ENCODE measurements at regions not wholly inside any gene's neighbourhood (a gene's known extent, or its start where the extent isn't known, plus 50 kb on each side); places are given as distances from the start of the nearest gene placed in this dataset.
"Not testable (repeated sequence)": the region's sequence is repeated elsewhere in the genome, so short reads cannot be mapped to it uniquely, and the experiment has no call there.

- DNase-seq = no peak
These were observed 584.0 kb upstream of the ZNF385D start for GRCh38 chr3:22334996-22335395.

DNA sequence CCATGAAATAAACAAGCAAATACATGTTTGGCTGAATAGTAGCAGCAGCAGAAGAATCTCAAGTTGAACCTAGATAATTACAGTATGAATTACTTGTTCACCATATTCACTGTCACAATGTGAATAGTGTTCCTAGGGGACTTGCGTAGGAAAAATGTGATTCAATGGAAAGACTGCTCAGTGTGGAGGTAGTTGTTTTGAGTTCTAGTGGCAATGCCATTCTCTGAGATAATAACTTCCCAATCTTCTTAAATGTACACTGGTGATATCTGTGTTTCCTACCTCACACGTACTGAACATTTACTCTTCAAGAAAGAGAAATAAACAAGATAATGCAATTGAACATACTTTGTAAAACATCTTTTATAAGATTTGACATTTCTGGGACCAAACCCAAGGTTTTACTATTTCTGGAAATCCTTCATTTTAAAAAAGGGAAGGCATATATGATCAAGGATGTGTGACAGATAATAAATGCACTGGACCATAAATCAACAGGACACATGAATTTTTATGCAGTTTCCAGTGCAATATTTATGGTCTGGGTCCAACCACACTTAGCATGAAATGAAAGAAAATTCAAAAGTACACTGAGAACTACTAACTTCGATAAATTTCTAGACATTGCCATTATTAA is 598.3 kb upstream of the ZNF385D start:
- no peak for DNase-seq

GRCh38 chr3:22351806-22352205 is 600.8 kb upstream of the ZNF385D start:
- DNase-seq = no peak

DNA sequence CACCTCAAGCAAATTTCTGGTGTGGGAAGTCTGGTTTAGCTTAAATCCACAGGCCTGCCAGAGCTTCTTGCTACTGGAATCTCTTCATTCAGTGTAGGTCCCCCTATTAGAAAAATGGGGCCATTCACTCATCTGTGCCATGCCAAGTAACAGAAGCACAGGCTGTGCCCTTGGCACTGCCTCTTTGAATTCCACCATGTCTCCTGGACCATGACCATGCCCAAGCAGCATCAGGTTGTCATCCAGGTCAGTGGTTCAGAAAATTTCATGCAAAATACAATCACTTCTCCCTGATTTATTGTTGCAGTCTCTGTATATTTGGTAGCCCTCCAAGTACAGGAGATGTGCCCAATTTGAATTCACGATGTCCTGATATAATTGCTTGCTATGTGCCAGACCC is 602.1 kb upstream of the ZNF385D start:
- no peak for DNase-seq

DNA sequence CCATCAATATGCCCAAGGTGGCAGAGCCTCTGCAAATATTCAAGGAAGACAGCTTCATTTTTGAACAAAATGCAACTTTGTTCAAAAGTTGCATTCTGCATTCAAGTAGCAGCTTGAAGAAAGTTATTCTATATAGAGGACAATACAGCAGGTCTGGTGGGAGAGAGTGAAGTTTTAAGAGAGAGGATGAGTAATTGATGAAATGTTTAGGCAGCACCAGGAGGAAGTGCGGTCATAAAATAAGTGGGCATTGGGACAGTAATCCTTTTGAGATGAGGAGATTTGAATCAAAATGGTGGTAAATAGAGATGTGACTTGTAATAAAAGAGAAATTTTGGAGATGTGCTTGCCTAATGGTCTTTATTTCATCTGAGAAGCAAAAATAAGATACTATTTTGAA is 607.3 kb upstream of the ZNF385D start:
- DNase-seq = no peak

- no peak for DNase-seq
These were observed 609.2 kb upstream of the ZNF385D start for GRCh38 chr3:22360164-22360563.

GRCh38 chr3:22360970-22361369 is 610.0 kb upstream of the ZNF385D start:
- DNase-seq = no peak

GRCh38 chr3:22361521-22361920 is 610.5 kb upstream of the ZNF385D start:
- DNase-seq = no peak

- DNase-seq = no peak
These were observed 613.8 kb upstream of the ZNF385D start for GRCh38 chr3:22364851-22365250.

GRCh38 chr3:22366781-22367180 is 615.8 kb upstream of the ZNF385D start:
- DNase-seq = no peak

GRCh38 chr3:22371036-22371435 is 620.0 kb upstream of the ZNF385D start:
- DNase-seq = no peak

DNA sequence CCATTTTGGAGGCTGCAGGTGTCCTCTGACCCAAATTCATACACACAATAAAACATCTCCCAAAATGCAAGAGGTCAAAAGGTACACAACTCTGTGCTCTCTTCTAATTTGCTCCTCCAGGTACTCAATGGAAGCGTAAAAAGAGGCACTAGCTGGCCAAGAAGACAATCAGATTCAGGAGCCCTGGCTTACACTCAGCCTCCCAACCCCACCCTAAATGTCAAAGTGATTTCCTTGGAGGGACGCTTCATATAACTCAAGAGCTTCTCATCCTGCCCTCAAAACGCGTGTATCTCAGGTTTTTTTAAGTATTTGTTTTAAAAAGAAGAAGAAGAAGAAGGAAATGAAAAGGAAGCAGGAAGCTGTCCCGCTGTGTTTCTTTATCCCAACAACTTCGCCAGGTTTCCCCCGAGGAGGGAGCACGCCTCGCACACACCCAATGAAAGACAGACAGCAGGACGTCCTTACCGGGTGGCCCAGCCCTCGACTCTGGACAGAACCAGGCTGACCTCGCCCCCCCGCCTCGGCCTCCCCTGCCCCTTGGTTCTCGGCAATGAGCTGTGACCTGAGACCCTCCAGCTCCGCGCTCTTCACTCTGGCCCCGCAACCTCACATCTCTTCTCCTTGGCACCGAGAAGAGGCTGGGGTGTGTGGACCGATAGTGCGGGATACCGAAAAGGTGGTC is 620.7 kb upstream of the ZNF385D start:
- DNase-seq = no peak

- peak; percentile 0 for DNase-seq
These were observed 621.5 kb upstream of the ZNF385D start for GRCh38 chr3:22372292-22373062.

DNA sequence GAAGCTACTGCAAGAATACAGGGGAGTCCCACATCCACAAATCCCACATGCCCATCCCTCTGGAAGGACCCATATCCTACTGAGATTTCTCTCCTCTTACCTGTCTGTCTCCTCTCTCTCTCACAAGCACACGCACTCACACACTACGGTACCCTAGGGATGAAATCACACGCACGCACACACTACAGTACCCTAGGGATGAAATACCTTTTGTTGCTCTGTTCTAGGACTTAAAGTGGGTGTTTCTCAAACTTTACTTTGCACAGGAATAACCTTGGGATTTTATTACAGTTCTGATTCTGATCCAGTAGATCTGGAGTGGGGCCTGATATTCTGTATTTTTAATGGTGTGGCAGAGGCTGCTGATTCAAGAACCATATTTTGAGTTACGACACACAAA is 622.2 kb upstream of the ZNF385D start:
- no peak for DNase-seq

- no peak for DNase-seq
These were observed 622.8 kb upstream of the ZNF385D start for GRCh38 chr3:22373827-22374226.

- no peak for DNase-seq
These were observed 626.4 kb upstream of the ZNF385D start for GRCh38 chr3:22377421-22377820.

- no peak for DNase-seq
These were observed 627.9 kb upstream of the ZNF385D start for GRCh38 chr3:22378869-22379268.

DNA sequence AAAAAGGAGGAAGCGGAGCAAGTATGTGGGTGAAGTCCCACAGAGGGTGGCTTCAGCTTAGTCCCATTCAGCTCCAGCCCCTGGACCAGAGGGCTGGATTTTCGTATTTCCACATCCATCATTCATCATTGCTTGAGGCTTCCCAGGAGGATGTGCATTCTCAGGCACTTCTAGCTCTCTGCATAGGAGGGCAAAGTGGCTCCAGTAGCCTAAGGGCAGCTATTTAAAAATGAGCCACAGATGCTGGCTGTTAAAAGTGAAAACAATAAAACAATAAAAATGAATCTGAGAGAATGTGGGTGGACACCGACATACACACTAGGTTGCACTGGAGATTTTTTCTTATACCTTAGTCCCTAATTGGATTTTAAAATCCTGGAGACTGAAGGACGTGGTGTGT is 629.2 kb upstream of the ZNF385D start:
- no peak for DNase-seq

- not testable (repeated sequence) for DNase-seq
These were observed 630.6 kb upstream of the ZNF385D start for GRCh38 chr3:22381564-22381963.

GRCh38 chr3:22383285-22383684 is 632.3 kb upstream of the ZNF385D start:
- no peak for DNase-seq

DNA sequence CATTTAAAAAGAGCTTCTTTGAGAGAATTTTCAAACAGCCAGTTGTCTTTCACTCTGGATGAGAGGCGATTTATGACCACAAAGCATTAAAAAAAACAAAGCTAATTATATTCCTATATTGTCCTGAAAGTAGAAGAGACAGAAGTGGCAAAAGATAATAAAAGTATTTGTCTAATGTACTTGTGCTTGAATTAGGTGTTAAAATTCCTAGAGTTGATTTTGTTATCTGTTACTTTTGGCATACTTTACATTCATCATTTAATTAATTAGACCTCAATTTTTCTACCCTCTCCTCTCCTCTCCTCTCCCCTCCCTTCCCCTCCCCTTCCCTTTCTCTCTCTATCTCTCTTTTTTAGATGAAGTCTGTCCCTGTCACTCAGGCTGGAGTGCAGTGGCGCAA is 635.1 kb upstream of the ZNF385D start:
- DNase-seq = no peak

DNA sequence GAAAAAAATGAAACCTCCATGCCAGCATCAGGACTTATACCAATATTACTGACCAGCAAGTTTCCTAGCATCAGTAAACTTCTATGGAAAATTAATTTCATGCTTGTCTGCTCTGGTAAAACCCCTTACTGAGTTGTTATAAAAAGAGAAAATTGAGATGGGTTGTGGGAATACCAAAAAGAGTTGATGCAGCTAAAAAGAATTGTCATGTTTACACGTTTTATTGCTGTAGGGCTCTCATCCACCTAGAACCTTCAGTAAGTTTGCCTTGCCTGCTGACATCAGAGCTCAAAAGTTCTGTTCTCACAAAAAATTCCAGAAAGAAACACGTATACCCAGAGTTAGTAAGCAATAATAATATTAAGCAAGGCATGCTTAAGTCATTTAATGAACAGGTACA is 641.3 kb upstream of the ZNF385D start:
- DNase-seq = no peak

DNA sequence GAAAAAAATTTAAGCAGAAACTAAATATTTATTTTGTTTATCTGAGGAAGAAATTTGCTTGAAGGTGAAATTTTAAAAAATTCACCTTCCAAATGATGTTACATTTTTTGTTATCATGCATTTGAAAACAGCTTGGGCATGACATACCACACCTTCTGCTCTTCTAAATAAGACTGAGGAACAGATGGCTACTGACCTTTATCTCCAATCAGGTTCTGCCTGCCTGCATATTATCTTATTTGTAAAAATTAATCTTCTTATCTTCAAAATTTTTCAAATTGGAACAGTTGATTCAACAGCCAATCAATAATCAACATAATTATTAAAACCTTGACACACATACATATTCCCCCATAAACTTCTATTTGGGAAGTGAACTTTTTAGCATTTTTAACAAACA is 641.8 kb upstream of the ZNF385D start:
- DNase-seq = no peak

DNA sequence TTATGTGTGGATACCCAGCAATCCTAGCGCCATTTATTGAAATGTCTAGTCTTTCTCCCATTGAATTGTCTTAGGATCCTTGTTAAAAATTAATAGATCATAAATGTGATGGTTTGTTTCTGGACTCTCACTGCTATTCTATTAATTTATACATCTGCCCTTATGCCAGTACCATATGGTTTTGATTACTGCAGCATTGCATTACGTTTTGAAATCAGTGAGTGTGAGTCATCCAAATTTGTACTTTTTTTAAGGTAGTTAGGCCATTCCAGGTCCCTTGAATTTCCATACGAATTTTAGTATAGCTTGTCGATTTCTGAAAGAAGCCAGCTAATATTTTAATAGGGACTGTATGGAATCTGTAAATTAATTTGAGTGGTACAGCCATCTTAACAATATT is 648.6 kb upstream of the ZNF385D start:
- no peak for DNase-seq

Measured in COR-L47 (cell line).